Activated CD8-positive, alpha-beta memory T cell treated with anti-CD3 and anti-CD28 coated beads for 48 hours (primary cell): ENCODE measurements at regions not wholly inside any gene's neighbourhood (a gene's known extent, or its start where the extent isn't known, plus 50 kb on each side); places are given as distances from the start of the nearest gene placed in this dataset.
"Not testable (repeated sequence)": the region's sequence is repeated elsewhere in the genome, so short reads cannot be mapped to it uniquely, and the experiment has no call there.

Experiments
- DNase-seq, 3 experiments: peaks; one replicate each; pipeline ENCODE4 v3.0.0-alpha.2; 2020; ENCODE audit warnings: low read depth in 2 of 3, low spot score in 2 of 3

DNA sequence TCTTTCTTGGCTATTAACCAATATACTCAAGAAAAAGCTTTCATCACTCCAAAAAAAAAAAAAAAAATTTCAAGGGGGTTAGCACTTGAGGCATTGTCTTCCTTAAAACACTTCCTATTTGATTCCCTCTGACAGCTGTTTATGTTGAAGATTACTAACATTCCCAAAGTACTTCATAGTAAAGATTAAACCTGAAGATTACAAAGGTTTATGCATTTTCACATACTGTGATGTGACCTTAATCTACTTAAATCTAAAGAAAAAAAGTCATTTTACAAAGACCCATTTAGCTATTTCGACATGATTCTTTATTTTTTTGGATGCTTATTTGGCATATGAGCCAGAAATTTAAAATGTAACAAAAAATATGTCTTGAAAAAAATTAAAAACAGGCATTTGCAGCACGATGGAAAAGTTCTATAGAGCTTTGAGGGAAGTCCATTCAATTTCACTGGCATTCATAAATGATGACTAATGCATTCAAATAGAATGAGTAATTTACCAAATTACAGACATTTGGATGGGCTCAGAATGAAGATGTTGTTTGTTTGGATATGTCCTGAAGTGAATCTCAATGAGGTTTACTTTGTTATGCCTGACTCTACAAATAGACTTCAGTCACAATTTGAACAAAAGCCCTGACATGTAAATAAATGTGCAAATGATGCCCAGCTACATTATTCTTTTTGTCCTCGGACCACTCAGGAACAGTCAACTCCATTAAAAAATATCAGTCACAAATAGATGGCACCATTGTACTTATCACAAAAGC lies 674.6 kb upstream of the MARCKS start:
- DNase-seq = no peak

DNA sequence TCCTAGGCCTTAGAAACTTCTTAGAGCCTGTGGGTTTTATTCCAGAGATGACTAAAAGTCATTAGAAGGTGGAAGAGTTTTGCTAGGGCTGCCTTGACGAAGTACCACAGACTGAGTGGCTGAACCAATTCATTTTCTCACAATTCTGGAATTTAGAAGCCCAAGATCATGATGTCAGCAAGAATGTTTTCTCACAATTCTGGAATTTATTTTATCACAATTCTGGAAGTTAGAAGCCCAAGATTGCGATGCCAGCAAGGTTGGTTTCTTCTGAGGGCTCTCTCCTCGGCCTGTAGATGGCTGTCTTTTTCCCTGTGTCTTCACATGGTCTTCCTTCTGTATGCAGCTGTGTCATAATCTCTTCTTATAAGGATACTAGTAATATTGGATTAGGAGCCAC lies 672.9 kb upstream of the MARCKS start:
- DNase-seq = no peak

DNA sequence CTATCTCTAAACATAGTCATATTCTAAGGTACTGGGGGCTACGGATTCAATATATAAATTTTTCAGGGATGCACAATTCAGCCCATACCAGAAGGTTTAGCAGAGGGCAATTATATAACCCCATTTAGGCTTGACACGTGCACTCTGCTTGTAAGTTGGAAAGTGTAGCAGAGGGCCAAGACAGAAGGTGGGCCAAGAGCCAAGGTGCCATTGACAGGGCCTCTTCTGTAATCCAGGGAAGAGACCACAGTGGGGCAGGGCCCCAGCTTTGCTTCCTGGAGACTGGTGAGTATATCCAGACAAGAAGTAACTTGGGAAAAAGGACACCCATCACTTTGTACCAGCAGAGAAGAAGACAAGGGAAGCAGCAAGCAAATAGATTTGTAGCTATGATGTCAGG lies 672.4 kb upstream of the MARCKS start:
- no peak for DNase-seq

DNA sequence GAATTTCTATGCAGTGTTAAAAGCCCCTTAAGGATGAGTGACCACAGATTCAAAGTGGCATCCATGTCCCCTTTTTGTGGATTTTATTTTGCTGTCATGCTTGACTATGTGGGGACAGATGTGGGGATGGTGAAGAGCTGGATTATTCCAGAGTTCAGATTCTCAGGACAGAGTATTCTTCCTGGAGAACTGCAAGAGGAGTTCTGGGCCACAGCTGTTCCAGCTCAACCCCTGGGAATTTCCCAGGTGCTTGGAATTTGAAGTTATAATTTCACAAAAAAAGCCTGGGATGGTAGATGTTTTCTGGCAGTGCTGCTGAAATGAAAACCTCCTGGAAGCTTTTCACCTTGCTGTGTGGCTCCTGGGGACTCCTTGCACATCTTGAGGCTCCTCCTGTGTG lies 671.8 kb upstream of the MARCKS start:
- no peak for DNase-seq

DNA sequence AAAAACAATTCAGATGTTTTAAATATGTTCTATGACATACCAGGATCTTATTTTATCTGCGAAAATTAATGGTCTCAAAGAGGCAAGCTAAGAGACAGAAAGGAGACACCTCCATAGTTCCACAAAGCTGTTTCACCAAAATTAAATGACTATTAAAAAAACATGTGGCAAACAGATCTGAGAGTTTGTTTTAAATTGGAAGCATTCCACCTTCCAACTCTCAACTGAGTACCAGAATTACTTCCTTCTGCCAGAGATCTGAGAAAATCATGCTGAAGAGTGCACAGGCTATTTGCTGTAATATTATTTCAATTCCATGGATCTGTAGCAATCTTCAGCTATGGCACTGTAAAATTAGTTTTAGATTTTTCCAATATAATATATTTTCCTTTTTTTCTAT lies 669.5 kb upstream of the MARCKS start:
- DNase-seq = no peak

DNA sequence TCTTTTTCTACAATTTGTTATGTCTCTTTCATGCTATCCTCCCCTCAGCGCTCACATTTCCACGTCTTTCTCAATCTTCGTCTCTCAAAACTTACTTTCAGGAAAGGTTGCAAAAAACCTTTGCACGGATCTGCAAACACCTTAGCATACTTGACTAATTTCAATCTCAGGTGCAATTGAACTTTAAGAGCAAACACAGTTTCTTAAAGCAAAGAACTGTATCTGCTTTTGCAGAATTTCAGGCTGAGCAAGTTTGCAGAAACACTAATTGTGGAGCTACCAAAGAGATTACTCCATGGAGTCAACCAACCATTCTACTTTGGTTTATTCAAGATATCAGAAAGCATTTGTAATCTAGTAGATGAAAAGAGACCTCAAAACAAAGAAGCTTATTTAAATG lies 668.2 kb upstream of the MARCKS start:
- DNase-seq = no peak

DNA sequence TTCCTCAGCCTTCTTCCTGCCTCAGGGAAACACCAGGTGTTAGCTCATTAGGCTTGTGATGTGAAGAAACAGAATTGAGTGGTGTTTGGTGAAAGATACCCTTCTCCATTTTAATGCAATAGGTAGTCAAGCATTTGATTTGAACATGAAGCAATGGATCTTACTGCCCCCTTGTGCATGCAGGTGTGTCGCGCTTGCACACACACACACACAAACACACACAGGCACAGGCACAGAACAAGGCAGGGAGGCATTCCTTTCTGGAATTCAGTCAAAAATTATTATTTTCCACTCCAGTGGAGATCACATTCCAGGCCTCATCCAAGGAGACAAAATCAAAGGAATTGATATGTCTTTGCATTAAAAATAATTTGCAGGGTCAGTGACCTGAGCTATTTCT lies 667.0 kb upstream of the MARCKS start:
- no peak for DNase-seq

DNA sequence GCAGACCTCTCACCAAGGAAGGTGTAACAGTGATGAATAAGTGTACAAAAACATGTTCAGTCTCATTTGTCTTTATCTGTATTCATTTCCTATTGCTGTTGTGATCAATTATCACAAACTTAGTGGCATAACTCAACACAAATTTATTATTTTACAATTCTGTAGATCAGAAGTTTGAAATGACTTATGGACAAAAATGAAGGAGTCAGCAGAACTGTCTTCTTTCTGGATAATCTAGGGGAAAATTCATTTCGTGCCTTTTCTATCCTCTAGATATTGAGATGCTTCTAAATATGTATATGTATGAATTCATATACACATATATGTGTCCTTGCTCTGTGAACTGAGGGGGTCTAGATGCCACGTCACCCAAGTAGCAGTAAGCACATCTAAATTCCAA lies 663.1 kb upstream of the MARCKS start:
- DNase-seq = no peak

DNA sequence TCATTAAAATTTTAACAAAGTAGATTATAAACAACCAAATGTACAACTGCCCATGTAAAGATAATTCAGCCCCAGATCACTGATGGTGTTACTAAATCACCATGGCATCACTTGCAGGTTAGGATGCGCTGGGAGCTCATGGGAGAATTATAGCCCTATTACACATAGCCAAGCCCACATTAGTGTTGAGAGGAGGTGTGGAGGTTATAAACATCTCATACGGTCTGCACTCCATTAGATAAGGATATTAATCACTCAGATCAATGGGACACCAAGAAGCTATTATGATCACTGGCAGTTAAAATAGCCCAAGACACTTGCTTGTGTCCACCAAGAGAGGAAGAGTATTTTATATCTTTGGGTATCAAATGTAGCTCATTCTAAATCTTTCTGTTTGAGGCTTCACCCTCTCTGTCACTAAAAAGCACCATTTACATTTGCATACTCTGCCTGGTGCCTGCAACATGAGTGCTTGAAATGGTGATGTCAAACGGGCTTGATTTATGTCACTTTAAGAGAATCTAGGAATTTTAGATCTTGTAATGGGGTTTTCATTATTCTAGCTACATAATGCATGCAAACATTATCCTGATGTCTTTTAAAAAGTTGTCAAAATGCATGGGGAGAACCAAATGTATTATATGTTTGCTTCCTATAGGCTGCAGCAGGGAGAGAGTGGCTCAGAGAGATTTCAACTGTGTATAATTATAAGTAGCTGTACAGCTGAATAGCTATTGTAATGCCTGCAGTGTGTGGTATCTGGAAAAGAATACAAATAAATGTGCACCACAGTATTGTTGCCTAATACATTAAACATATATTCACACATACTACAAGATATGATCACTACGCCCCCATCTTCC lies 654.1 kb upstream of the MARCKS start:
- DNase-seq = no peak

DNA sequence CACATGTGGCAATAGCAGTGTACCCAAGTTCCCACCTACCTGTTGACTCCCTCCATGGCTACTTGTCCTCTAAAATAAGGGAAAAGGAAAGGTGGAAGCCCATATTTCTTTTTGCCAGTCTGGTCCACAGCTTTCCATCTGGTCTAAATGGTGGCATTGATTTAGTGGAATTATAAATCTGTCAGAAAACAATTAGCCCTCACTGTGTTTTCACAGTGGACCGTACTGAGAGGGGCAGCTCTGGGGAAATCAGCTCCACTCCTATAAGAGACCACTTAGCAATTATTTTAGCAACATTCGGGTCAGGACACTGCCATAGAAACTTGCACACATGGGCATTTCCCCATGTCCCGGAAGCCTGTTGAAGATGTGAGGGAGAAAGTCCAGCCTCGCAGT lies 653.4 kb upstream of the MARCKS start:
- no peak for DNase-seq

DNA sequence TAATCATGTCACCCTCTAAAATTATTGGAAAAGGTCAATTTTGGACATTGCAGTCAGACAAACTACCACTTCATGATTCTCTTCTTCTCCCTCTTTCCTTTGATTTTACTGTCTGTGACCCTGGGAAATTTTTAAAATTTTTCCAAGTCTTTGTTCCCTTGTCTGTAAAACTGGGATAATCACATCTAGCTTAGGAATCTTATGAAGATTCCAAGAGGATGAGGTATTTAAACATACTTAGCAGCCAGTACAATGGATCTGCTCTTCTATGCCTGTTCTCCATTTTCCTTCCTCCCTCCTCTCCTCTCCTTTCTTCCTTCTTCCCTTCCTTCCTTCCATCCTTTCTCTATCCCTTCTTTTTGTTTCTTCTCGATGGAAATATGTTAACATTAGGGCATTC lies 651.6 kb upstream of the MARCKS start:
- DNase-seq = no peak

DNA sequence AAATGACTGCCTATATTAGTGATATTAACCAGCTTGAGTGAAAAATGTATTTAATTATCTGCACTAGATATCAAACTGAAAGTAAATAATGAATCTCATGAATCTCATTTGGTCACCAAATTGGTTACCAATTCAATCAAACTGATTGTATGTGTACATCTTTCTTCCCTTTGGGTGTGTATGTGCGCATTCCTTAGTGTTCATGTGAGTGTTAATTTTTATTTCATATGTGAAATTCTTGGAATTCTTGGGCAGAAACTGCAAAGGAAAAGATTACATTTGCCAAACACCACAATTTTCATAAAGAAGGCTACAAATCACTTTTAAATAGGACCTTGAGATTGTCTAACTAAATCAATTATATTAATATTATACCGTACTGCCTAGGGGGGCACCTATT lies 648.4 kb upstream of the MARCKS start:
- no peak for DNase-seq

DNA sequence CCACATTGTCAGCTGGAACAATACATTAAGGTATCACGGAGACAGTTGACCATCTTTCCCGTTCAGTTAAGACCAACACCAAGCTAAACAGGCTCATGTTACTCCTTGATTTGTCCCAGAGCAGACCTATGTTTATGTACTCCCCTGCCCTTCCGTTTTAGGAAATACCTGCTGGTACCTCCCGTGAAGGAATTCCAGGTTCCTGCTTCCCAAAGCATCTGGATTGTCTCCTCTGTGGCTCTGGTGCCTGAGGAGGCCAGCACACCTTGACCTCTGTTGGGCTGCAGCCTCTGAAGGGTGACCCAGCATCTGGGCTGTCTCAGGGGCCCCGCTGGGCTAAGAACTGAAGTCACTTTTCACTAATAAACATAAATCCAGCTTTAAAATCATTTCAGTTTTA lies 647.8 kb upstream of the MARCKS start:
- no peak for DNase-seq

DNA sequence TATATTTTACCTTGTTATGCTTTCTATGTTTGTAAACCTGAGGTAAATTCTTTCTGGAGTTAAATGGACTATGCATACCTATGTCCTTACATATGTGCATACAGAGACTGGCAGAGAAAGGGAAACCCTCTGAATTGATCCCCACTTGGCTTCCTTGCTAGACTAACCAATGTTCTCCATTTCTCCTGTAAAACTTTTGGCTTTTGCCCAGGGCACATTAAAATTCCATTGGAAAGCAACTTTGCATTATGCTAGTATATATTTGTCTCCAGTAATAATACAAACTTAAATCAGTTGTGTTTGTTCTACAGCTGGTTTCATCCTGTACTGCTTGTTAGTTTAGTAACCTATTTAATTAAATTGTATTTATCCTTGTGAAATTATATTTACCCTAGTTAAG lies 646.0 kb upstream of the MARCKS start:
- no peak for DNase-seq

DNA sequence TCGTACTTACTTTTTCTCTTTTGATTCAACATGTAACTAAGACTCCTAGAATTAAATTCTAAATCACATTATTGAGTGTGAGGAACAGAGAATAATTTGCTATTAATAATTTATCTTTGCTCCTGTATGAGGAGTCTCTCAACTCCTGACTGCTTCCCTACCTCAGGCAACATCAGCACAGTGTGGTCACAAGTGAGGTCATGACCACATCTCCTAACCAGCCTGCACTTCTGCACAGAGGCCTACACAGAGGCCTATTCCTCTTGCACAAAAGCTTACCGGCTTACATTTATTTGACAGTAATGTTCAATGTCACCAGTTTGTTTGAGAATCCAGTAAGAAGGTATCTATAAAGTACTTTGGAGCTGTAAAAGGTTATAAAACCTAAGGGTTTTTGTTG lies 637.4 kb upstream of the MARCKS start:
- no peak for DNase-seq

DNA sequence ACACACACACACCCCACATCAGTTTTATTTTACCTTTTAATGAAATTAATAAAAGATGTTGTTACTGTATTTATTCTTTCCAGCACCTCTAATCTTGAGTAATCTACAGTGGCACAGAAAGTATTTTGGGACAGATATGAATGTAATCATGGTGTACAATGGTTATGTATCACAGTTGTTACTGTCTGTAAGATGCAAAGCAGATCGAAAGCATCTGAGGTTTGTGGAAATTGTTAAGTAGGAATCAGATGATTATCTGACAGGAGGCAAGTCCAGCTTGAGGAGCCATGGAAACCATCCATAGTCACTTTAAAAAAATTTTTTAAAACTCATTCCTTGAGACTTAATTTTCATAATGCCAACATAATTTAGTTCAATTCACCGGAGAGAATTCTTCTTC lies 636.3 kb upstream of the MARCKS start:
- no peak for DNase-seq

DNA sequence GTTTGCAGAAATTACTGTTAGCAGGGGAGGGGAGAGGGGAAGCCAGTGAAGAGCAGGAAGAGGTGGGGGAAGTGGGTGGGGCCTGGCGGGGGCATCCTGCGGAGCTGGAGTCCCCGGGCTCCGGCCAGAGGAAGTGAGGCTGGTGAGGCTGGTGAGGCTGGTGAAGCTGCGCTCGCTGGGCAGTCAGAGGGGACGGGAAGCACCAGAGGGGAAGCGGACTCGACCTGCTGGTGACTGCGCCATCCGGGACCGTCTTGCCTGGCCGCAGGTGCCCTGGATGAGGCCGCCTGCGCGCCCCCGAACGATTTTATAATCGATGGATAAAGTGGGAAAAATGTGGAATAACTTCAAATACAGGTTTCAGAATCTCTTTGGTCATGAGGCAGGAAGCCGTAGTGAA lies 635.3 kb upstream of the MARCKS start:
- DNase-seq = no peak

DNA sequence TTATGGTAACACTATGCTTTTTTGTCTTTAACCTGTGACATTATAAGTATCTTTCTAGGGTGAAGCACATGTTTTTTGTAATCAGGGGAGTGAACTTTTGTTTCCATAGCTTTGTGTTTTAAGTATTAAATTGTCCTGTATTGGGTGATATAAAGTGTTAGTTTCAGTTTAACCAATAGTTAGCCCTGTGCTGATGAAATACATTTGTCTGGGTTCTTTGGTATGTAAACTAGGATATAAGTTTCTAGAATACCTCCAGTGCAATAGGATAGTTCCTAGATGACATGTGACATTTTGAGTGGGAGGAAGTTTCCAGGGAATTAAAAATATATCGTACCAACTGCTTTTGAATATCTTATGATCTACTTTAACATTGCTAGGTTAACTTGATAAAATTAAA lies 611.0 kb upstream of the MARCKS start:
- DNase-seq = no peak

DNA sequence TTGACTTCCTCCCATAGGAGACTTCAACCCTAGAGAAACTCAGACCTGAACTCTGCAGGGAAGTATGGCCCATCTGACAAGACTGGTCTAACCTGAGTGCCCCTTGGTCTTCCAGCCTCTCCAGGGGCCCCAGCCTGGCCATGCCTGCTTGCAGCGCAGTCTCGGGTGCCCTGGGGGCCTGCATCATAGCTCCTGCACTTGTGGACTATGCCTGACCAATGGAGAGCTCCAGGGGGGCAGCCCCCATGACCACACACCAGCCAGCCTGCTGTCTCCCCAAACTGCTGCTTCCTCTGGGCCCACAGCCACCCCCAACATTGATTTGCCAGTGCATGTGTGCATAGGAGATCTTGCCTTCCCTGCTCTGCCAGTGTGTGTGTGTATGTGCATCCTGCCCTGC lies 608.6 kb upstream of the MARCKS start:
- no peak for DNase-seq

DNA sequence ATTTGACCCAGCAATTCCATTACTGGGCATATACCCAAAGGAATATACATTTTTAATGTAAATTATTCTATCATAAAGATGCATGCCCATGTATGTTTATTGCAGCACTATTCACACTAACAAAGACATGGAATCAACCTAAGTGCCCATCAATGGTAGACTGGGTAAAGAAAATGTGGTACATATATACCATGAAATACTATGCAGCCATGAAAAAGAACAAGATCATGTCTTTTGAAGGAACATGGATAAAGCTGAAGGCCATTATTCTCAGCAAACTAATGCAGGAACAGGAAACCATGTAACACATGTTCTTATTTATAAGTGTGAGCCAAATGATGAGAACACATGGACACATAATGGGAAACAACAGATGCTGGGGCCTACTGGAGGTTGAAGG lies 603.0 kb upstream of the MARCKS start:
- DNase-seq = not testable (repeated sequence)

DNA sequence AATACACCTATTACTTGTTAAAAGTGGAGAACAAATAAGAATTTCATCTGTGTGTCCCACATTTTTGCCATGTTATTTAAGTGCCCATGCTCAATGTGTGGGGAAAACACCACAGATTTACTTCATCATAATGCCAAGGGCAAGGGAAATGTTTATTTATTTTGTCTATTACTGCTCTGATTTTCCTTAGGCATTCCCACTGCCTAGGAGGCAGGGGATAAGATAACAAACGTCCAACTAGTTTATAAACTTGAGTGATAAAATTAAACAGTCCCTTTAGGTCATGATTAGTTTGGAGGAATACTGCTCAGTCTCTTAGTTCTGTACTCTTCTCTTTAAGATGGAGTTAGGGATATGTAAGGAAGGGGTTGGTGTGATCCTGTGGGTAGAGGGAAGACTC lies 598.4 kb upstream of the MARCKS start:
- DNase-seq = no peak

DNA sequence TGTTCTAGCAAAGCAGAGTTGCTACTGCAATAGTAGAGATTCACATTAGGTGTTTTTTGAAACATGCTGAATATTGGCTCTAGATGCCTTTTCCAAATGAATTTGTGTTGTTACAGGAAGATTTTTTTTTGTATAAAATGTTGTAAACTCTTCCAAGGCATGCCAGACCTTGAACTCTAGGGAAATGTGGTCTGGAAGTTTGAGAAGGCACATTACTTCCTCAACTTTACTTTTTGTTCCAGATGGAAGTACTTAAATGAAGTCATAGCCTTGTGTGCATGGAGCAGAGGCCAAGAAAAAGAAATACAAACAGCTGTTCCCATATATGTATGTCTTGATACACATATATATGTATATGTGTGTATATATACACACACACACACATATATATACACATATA lies 585.7 kb upstream of the MARCKS start:
- no peak for DNase-seq

DNA sequence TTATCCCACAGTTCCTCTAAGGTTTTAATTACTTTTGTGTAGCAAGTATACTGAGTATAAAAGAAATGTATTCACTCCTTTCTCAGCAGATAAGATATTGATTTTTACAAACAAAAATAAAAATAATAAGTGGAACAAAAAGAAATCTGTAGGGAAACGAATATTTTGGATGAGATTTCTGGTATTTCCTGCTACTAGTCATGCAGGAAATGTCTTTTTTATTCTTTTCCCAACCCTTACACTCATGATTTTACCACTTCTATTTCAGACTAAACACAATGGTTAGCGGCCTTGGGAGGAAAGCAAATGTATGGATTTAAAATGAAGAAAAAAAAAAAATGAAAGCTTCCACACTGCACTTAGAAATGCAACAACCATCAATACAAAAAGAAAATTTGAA lies 580.5 kb upstream of the MARCKS start:
- no peak for DNase-seq
